Fibroblast of peridontal ligament (primary cell): ENCODE measurements at regions not wholly inside any gene's neighbourhood (a gene's known extent, or its start where the extent isn't known, plus 50 kb on each side); places are given as distances from the start of the nearest gene placed in this dataset.

ENCODE experiments used
- DNase-seq: peaks from one replicate; pipeline ENCODE4 v3.0.0-alpha.2; 2010; ENCODE audit errors: extremely low read depth

DNA sequence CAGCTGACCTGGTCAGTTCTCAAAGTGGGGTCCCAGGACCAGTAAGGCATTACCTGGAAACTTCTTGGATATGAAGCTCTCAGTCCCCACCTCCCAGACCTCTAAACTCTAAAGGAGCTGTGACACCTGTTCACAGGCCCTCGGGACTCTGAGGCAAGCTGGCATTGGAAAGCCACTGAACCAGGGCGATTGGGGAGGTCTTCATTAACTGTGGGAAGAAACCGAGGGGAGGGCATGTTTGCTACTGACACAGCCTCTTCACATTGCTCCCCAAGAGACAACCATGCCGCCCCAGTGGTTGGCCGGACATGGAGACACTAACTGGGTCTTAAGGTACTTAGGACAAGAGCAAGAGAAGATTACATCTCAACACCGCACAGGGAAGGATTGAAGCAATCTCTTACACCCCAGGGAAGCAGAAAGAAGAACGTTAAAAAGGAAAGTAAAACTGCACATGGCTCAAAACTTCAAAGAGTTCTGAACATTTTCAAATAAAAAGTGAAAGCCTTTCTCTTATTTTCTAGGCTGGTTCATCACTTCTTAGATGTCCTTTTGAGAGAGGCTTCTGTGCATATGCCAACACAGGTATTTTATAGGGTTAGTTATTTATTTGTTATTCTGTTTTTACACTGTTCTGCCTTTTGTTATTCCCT, 210.0 kb upstream of the CST7 start:
- DNase-seq: peak; percentile 19

DNA sequence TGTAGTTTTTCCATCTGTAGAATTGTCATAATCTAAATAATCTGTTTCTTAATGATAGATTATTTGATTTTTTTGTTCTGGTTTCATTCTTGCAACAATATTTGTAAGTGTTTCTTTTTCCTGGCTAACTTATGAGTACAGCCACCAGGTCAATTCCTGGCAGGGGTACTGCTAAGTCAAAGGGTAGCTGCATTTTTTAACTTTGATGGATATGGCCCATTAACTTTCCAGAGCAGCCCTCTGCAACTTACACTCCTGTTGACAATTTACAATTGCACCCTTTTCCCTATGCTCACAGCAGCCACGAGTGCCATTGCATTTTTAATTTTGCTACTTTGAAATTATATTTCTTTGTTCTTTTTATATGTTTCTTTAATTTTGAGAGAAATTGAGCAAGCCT, 209.3 kb upstream of the CST7 start:
- DNase-seq: no peak

DNA sequence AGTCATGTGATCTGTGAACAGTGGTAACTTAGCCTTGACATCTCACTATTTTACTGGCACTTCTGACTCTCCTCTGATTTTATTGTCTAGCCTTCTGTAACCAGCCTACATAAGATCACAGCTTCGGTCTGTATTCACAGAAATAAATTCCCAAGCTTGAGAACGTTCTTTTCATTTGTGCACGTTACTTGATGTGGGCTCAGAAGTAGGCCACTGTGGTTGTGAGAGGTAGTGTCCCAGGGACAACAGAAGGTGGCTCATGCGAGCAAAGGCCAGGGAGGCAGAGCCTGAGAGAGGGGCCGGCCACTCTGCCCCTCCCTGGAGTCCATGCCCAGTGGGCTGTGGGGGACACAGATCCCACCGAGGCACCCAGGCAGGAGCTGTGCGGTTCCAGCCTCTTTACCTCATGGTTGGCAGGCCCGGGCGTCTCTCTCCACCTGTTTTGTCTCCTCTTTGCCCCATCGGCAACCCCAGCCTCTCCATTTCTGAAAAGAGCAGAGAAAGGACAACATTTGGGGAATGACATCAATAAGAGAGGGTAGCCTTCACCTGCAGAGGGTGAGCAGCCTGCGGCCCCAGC, 207.5 kb upstream of the CST7 start:
- no peak for DNase-seq

DNA sequence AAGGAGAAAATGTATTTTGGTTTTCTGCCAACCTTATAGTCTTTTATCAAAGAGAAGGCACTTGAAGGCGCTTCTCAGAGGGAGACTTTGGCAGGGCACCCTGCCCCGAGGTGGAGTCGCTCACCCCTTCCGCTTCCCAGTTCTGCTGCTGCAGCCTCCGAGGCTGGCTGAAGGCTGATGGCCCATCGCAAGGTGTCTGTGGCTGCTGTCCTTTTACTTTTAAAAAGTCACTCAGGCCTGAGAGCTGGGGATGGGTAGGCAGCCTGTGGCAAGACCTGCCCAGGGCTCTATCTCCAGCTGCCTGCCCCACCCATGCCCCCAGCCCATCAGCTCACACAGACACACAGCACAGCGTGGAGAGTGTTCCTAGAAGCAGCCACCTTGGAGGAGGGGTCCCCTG, 206.6 kb upstream of the CST7 start:
- no peak for DNase-seq

DNA sequence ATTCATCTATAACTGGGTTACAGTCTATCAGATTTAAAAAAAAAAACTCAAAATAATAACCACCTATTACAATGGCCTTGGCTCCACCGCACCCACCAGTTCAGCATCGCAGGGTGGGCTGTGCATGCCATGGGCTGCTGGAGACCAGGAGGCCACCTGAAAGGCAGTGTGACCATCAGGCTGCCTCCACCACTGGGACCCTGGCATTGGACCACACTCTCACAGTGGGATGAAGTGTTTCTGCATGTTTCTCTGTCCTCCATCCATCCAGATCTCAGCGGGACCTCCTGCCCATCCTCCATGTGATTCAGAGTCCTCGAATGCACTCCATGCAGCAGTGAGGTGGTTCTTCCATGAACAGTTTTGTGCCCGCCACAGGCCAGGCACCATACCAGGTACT, 206.1 kb upstream of the CST7 start:
- DNase-seq: no peak

DNA sequence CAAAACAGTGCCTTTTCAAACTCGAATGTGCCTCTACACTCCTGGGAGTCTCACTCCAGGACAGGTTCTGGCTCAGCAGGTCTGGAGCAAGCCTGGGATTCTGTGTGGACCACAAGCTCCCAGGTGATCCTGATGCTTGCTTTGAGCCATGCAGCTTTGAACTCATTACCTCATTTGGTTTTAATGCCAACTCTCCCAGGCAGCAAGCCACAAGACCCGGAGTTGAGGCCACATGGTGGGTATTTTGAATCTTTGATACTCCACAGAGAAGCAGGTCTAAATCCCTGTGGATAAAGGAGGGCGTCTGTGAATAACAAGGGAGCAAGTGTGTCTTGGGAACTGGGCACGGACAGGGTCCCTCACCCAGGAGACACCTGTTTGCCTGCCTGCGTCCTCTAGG, 205.4 kb upstream of the CST7 start:
- DNase-seq: no peak

DNA sequence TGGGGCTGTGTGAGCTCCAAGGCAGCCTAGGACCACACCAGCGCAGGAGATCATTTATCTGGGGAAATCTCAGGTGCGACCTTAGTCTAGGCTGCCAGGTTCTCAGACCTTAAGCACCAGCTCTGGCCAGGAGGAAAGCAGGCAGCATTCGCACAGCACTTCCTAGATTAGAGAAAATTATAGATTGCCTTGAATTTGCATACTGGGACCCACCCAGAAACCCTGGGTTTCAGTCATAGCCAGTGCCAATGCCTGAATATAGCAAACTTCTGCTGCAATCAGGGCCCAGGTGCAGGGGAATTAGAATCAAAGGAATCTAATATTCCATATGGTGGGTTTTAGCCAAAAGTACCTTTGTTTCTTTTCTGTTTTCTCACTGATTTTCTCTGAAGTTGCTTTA, 204.3 kb upstream of the CST7 start:
- DNase-seq: no peak

DNA sequence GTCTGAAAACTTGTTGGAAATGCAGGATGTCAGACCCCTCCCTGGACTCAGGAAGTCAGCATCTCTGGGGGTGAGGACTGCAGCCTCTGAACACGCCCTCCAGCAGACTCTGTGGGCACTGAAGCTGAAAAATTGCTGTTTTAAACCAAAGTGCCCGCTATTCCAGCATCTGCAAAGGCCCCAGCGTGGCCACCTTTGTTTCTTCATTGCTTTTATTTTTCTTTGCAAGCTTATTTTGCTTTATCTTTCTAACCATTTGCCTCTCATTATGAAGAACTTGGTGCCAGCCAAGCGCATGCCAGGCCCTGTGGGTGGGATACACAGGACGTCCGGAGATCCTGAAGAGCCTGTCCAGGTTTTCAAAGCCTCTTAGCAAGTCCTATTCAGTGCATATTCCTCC, 203.9 kb upstream of the CST7 start:
- no peak for DNase-seq

DNA sequence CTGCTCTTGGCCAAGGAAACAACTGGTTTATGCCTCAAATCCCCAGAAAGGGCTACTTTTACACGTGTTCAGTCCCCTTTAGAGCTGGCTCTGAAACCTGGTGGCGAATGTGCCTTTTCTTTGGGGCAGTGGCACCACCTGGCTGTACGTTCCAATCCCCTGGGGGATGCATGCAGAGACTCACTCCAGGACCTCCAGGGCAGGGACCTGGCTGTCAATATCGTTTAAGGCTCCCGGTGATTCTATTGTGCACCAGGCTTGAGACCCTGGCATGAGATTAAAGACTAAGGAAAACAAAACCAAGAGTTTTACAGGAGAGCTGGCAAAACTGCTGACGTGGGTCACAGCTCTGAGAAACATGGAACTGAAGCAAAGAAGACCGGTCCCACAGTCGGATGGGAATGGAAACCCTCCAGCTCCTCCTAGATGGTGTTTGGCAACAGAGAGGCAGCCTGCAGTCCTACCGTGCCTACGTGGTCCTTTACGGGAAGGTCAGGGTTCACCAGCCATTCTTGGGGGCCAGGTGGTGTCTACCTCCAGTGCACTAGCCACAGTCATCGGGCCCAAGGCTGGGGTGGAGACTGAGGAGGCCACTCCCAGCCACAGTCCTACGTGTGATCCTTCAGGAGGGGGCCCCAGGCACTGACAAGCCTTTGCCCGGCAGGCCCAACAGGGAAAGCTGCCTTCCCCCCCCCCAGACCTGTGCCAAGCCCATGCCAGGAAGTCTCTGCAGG, 203.3 kb upstream of the CST7 start:
- no peak for DNase-seq

DNA sequence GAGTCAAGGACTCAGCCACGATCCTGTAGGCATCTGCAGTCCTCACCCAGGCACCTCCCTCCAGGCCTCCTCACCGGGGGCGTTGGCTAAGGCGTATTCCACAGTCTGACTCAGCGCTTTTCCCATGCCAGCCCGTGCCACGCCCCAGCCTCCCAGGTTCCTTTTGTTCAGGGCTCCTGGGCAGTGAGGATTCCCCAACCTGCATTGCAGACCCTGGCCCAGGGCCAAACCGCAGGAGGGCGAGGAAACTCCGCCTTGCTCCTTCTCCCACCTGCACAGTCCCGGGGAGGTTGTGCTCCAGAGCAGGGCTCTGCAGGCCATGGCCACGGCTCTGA, 202.8 kb upstream of the CST7 start:
- DNase-seq: no peak

DNA sequence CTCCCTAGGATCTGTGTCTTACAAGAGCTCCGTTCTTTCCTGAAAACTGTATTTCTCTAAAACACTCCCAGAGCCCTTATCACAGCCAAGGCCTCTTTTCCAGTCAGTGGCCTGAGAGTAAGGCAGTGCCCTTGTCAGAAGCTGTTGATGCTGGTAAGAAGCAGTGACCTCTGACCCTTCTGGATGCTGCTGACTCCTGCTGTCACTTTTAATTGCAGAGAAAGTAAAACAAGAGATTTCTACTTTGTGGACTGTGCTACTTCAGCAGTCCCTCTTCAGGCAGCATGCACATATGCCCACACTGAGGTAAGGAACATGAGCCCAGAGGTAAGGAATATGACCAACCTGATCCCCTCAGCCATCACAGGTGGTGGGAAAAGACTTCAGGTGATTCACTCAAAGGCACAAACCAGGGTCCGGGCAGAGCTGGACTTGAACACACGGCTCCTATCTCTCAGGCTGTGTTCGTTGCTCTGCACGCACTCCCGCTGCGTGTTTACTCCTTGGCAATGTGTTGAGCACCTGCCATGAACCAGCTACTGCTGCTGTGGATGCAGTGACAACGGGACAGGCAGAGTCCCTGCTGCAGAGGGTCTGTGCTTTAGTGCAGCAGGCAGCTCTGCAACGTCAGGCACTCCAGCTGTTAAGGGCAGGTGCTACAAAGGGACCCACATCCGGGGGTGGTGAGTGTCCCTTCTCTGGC, 201.9 kb upstream of the CST7 start:
- no peak for DNase-seq

DNA sequence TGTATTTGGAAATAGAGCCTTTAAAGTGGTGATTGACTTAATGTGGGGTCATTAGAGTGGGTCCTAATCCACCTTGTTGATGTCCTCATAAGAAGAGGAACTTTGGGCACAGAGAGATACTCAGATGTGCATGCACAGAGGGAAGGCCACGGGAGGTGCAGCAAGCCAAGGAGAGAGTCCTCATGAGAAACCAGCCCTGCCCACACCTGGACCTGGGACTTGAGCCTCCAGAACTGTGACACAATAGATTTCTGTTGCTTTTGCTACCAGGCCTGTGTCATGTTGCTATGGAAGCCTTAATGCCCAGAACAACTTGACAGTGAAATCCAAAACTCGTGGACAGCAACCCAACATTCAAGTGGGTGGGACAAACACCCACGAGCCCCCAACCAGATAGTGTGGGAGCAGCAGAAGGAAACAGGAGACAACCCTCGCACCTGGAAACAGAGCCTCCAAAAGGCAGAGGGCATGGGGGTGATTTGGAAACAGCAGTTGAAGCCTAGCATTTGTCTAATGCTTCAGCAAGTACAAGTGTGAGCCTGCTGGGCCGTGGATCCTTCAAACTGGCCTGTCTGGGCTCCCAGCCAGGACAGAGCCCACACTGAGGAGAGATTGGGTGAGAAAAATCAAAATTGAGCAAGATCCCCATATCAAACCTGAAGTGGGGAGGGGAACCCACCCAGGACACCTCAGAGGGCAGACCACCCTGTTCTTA, 201.0 kb upstream of the CST7 start:
- no peak for DNase-seq

DNA sequence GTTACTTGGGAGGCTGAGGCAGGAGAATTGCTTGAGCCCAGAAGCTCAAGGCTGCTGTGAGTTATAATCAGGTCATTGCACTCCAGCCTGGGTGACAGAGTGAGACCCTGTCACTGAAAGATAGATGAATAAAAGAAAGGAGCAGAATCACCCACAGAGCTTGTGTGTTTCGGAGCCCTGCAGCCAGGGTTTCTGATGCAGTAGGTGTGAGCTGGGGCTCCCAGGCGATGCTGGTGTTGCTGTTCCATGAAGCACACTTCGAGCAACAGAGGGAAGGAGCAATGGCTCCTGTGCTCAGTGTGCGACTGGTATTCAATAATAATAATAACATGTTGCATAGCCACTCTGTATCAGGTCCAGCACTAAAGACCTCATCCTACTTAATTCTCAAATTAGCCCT, 197.5 kb upstream of the CST7 start:
- no peak for DNase-seq

DNA sequence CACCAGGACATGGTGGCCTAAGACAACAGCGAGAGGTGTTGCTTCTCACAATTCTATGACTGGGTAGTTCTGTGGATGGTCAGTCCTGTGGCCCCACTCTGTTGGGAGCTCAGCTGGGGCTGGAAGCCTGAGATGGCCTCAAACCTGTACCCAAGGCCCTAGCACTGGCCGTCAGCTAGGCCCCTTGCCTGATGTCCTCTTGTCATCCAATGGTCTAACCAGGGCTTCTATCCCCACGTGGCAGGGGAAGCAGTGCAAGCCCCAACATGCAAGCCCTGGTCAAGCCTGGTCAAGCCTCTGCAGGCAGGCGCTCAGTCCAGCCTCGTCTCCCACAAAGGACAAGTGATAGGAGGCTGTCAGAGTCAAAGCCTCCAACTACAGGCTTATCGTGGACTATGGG, 196.5 kb upstream of the CST7 start:
- DNase-seq: no peak

DNA sequence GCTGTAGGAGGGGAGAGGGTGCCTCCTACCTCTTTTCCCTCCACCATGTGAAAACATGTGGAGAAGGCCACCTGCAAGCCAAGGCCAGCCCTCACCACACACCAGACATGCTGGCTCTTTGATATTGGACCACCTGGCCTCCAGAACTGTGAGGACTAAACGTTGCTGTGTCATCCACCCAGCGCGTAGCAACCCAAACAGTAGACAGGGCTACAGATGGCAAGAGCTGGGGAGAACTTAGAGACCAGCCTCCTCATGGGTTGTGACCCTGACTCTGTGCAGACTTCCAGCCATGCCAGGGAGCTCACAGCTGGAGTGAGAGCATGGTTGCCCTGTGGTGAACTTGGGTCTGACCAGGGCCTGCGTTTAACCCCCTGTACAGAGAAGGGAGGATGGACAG, 195.9 kb upstream of the CST7 start:
- DNase-seq: no peak

DNA sequence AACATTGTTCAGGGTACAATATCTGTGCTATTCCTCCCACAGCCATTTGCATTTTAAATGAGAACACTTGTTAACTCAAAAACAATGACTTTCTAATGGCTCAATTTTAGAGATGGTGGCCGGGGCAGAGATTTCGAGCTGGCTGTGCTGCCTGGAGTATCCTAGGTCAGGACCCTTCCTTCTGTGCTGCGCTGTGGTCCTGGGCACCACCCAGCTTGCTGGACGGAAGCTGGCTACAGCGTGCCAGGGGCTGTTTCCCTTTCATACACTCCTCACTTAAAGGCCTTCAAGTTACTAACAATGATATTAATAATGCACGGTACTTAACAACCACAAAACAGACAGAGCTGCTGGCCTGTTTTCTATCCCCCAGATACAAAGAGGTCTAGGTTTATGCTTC, 194.4 kb upstream of the CST7 start:
- no peak for DNase-seq

DNA sequence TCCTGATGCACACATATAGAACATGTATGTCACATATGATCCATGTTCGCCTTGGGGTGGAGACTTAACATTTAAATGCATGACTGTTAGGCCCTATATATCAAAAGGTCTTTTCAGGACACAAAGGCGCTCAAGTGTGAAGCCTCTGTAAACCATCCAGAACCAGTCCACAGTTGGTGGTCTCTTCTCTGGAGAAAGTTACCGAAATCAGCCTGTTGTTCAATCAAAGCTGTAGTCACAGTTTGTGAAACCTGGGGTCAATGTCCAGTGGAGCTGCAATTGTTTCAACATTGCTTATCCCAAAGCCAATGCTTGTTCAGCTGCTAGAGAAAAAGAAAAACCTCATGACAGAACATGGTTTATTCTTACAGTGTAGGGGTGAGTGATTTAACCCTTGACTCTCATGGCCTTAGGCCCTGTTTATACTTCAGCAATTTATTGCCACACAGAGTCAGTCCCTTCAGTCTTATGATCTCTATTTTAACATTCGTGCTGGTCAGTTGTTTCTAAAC, 193.6 kb upstream of the CST7 start:
- no peak for DNase-seq

DNA sequence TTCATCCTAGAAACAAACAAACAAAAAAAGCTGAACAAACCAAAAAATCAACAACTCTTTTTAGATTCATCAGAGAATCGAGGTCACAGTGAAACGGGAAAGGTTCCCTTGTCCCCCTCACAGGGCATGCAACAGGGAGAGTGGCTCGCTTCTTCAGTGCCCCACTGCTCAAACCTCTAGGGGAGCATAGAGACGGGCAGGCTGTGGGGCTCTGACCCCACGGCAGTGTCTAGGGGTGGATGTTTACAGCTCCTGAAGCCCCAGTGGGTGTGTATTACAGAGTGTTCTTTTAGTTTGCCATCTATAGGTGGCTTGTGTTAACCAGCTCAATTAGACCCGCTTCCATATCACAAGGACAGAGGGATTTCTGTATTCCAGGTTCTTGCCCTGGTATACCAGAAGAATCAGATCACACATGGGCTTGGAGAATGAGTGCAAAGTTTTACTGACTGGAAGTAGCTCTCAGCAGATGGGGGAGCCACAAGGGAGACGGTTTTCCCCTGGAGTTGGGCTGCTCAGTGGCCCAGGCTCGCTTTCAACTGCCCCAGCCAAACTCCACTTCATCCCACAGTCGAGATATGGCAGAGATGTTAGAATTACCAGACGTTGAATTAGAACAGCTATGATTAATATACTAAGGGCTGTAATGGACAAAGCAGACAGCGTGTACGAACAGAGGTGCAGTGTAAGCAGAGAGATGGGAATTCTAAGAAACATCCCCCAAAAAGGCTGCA, 192.6 kb upstream of the CST7 start:
- no peak for DNase-seq

DNA sequence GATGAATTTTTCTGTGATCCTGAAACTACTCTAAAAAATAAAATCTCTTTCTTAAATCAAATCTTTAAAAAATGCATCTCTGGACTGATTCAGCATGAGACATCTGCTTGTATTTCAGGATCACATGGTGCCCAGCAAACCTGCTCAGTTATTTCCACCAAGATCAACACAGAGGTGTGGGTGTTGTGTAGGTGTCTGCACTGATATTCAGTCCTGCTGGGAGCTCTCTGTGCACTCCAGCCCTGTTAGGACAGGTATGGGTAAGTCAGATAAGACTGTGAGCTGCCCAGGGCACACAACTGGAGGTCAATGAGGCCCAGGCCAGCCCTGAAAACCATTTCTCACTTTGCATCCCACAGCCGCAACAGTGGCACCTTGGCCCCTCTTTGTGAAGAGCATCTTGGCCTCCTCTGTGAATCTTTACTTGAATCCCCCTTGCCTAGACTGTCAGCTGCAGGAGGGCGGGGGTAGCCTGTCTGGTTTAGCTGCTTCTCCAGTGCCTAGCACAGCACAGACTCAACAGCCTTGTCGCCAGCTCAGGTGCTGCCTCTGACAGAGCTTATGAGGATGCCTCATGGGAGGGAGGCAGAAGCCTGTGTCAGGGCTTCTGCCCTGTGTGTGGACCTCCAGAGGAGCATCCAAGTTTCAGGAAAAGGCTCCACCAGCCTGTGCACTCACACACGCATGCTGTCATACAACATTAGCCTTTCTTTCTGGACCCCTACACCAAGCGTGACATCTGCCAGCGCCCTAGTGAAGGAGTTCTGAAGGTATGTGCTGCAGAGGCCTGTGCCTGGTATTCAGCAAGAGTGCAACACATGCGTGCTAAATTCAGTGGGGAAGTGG, 187.6 kb upstream of the CST7 start:
- no peak for DNase-seq

DNA sequence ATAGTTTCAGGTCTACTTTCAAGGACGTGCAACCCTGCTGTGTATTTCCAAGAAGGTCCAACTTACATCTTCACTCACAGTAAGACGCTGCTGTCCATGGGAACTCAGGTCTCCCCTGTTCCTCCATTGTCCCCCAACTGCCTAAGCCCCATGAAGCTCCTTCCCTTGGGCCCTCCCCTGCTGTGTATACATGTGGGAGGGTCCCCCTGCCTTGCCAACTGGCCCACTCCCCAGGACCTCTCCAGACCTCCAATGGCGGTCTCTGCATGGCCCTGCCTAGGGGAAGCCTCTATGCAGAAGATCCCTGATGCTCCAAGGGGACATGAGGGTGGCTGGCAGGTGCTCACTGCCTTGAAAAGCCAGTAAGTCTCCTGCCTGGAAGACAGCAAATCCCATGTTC, 186.7 kb upstream of the CST7 start:
- DNase-seq: no peak
